ENCODE measurements at regions not wholly inside any gene's neighbourhood (a gene's known extent, or its start where the extent isn't known, plus 50 kb on each side); places are given as distances from the start of the nearest gene placed in this dataset.

DNA sequence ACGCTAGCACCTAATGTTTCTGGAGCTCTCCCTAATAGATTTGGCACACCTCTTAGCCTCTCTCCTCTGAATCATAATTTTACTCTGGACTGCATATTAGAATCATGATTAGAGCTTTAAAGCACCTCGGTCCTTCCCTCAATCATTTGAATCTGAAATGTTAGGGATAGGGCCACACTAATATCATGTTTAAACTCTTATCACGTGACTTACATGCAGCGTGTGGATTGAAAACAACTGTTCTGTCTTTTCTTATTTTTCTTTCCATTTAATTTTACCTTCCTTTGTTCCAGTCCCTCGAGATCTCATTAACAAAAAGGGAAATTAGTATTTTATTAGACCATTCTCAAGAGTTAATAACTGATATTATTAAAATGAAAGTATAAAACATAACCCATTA, 762.5 kb upstream of the FLRT2 start:
- TF ChIP-seq CTCF (IDR thresholded peaks at IDR 0.05) = no peak
- H3K4me3 Mint-ChIP-seq = no peak overlapping the region
- no peaks in the 10 kb centered on the region for H3K27me3 Mint-ChIP-seq (ENCODE audit: low read depth in 2 of 2)
- no peaks in the 10 kb centered on the region for H3K9me3 ChIP-seq (ENCODE audit: control insufficient read depth, insufficient read depth, low read length)
- H3K27ac Mint-ChIP-seq = no peak overlapping the region
- H3K36me3 Mint-ChIP-seq = no peaks in the 10 kb centered on the region
- intact Hi-C loops (cut with micrococcal nuclease) = no loop called here
- no peak overlapping the region for H3K4me3 ChIP-seq (ENCODE audit: low read length)
- H3K27me3 ChIP-seq (ENCODE audit: control insufficient read depth, insufficient read depth, low read length) = no peaks in the 10 kb centered on the region
- H3K36me3 ChIP-seq (ENCODE audit: control insufficient read depth, insufficient read depth, low read length) = no peaks in the 10 kb centered on the region
- H3K9me3 Mint-ChIP-seq = peaks cover 7 to 10% of the 10 kb centered on the region in 2 donors
- no peaks in the 10 kb centered on the region for H3K4me1 Mint-ChIP-seq
- H3K27ac ChIP-seq (ENCODE audit: low read length) = no peak overlapping the region
- no peak for ATAC-seq
- WGBS (ENCODE audit: insufficient coverage) = 93% methylated on average over 4 of the region's 5 CpGs
- no peak for DNase-seq
- H3K4me1 ChIP-seq (ENCODE audit: control insufficient read depth, insufficient read depth, low read length) = no peaks in the 10 kb centered on the region

GRCh38 chr14:84770030-84770429, 759.9 kb upstream of the FLRT2 start:
- Histone ChIP-seq H3K27ac (ENCODE audit: low read length) (no peak overlapping the region), H3K4me1 (ENCODE audit: control insufficient read depth, insufficient read depth, low read length) (no peaks in the 10 kb centered on the region), H3K4me3 (ENCODE audit: low read length) (no peak overlapping the region), H3K9me3 (ENCODE audit: control insufficient read depth, insufficient read depth, low read length) (no peaks in the 10 kb centered on the region), H3K36me3 (ENCODE audit: control insufficient read depth, insufficient read depth, low read length) (no peaks in the 10 kb centered on the region), H3K27me3 (ENCODE audit: control insufficient read depth, insufficient read depth, low read length) (no peaks in the 10 kb centered on the region)
- H3K27me3 Mint-ChIP-seq (ENCODE audit: low read depth in 2 of 2) = no peaks in the 10 kb centered on the region
- ATAC-seq (no peak), DNase-seq (no peak)
- no peak overlapping the region for H3K4me3 Mint-ChIP-seq
- peaks cover 6 to 8% of the 10 kb centered on the region in 2 donors for H3K9me3 Mint-ChIP-seq
- no peaks in the 10 kb centered on the region for H3K4me1 Mint-ChIP-seq
- no CpG with 5 or more reads among the region's 1 CpG for WGBS (ENCODE audit: insufficient coverage)
- no peak for TF ChIP-seq CTCF (IDR thresholded peaks at IDR 0.05)
- no peaks in the 10 kb centered on the region for H3K36me3 Mint-ChIP-seq
- no peak overlapping the region for H3K27ac Mint-ChIP-seq
- intact Hi-C loops (cut with micrococcal nuclease) = no loop called here

- Mint-ChIP-seq H3K27ac (no peak overlapping the region), H3K4me1 (no peaks in the 10 kb centered on the region), H3K27me3 (ENCODE audit: low read depth in 2 of 2) (no peaks in the 10 kb centered on the region), H3K9me3 (peaks cover 14 to 21% of the 10 kb centered on the region in 2 donors), H3K4me3 (no peak overlapping the region), H3K36me3 (no peaks in the 10 kb centered on the region)
- TF ChIP-seq CTCF (IDR thresholded peaks at IDR 0.05) = no peak
- Histone ChIP-seq H3K4me3 (ENCODE audit: low read length) (no peak overlapping the region), H3K27me3 (ENCODE audit: control insufficient read depth, insufficient read depth, low read length) (no peaks in the 10 kb centered on the region), H3K4me1 (ENCODE audit: control insufficient read depth, insufficient read depth, low read length) (no peaks in the 10 kb centered on the region), H3K36me3 (ENCODE audit: control insufficient read depth, insufficient read depth, low read length) (no peaks in the 10 kb centered on the region), H3K27ac (ENCODE audit: low read length) (no peak overlapping the region), H3K9me3 (ENCODE audit: control insufficient read depth, insufficient read depth, low read length) (no peaks in the 10 kb centered on the region)
- intact Hi-C loops (cut with micrococcal nuclease) = no loop called here
- 4% methylated on average over 1 of the region's 2 CpGs for WGBS (ENCODE audit: insufficient coverage)
- no peak for ATAC-seq
- DNase-seq = no peak
These were observed 752.6 kb upstream of the FLRT2 start for GRCh38 chr14:84777356-84777755.

- Histone ChIP-seq H3K27me3 (ENCODE audit: control insufficient read depth, insufficient read depth, low read length) (no peaks in the 10 kb centered on the region), H3K4me3 (ENCODE audit: low read length) (no peak overlapping the region), H3K9me3 (ENCODE audit: control insufficient read depth, insufficient read depth, low read length) (no peaks in the 10 kb centered on the region), H3K27ac (ENCODE audit: low read length) (no peak overlapping the region), H3K4me1 (ENCODE audit: control insufficient read depth, insufficient read depth, low read length) (no peaks in the 10 kb centered on the region), H3K36me3 (ENCODE audit: control insufficient read depth, insufficient read depth, low read length) (no peaks in the 10 kb centered on the region)
- H3K4me3 Mint-ChIP-seq = no peak overlapping the region
- no peaks in the 10 kb centered on the region for H3K27me3 Mint-ChIP-seq (ENCODE audit: low read depth in 2 of 2)
- intact Hi-C loops (cut with micrococcal nuclease) = no loop called here
- no peak for DNase-seq
- H3K36me3 Mint-ChIP-seq = no peaks in the 10 kb centered on the region
- 20% methylated on average over 1 of the region's 1 CpG for WGBS (ENCODE audit: insufficient coverage)
- H3K27ac Mint-ChIP-seq = no peak overlapping the region
- no peak for TF ChIP-seq CTCF (IDR thresholded peaks at IDR 0.05)
- no peaks in the 10 kb centered on the region for H3K4me1 Mint-ChIP-seq
- ATAC-seq = no peak
- peaks cover 8 to 15% of the 10 kb centered on the region in 2 donors for H3K9me3 Mint-ChIP-seq
These were observed 747.0 kb upstream of the FLRT2 start for GRCh38 chr14:84782902-84783301.

Data from natural killer cell (primary cell).